ENCODE measurements at regions not wholly inside any gene's neighbourhood (a gene's known extent, or its start where the extent isn't known, plus 50 kb on each side); places are given as distances from the start of the nearest gene placed in this dataset.

- no peak for DNase-seq
These were observed 68.3 kb downstream of the CEBPB start for GRCh38 chr20:50258790-50259483.

GRCh38 chr20:50259705-50260478 is 69.3 kb downstream of the CEBPB start:
- no peak for DNase-seq

- DNase-seq: no peak
These were observed 70.0 kb downstream of the CEBPB start for GRCh38 chr20:50260479-50261221.

- no peak for DNase-seq
These were observed 71.0 kb downstream of the CEBPB start for GRCh38 chr20:50261471-50262212.

GRCh38 chr20:50263831-50264230 is 73.2 kb downstream of the CEBPB start:
- DNase-seq: no peak

GRCh38 chr20:50264534-50265145 is 74.0 kb downstream of the CEBPB start:
- no peak for DNase-seq

GRCh38 chr20:50265245-50265946 is 74.8 kb downstream of the CEBPB start:
- DNase-seq: no peak

GRCh38 chr20:50266293-50267040 is 75.8 kb downstream of the CEBPB start:
- no peak for DNase-seq

GRCh38 chr20:50267041-50267865 is 76.6 kb downstream of the CEBPB start:
- DNase-seq: no peak

GRCh38 chr20:50267866-50268219 is 77.2 kb downstream of the CEBPB start:
- DNase-seq: no peak

GRCh38 chr20:50269091-50270033 is 78.7 kb downstream of the CEBPB start:
- no peak for DNase-seq

GRCh38 chr20:50270034-50270395 is 79.4 kb downstream of the CEBPB start:
- no peak for DNase-seq

- DNase-seq: peak; percentile 18
These were observed 79.9 kb downstream of the CEBPB start for GRCh38 chr20:50270569-50270968.

- no peak for DNase-seq
These were observed 80.5 kb downstream of the CEBPB start for GRCh38 chr20:50271176-50271575.

GRCh38 chr20:50271612-50272011 is 81.0 kb downstream of the CEBPB start:
- DNase-seq: no peak

GRCh38 chr20:50272030-50272723 is 81.5 kb downstream of the CEBPB start:
- peak; percentile 21 for DNase-seq

- DNase-seq: no peak
These were observed 82.3 kb downstream of the CEBPB start for GRCh38 chr20:50272724-50273446.

Data from midbrain (tissue), 1 donor.